ENCODE measurements at regions not wholly inside any gene's neighbourhood (a gene's known extent, or its start where the extent isn't known, plus 50 kb on each side); places are given as distances from the start of the nearest gene placed in this dataset.
A peak's percentile ranks its signal among the peaks of the same experiment; 100 is the strongest.

DNA sequence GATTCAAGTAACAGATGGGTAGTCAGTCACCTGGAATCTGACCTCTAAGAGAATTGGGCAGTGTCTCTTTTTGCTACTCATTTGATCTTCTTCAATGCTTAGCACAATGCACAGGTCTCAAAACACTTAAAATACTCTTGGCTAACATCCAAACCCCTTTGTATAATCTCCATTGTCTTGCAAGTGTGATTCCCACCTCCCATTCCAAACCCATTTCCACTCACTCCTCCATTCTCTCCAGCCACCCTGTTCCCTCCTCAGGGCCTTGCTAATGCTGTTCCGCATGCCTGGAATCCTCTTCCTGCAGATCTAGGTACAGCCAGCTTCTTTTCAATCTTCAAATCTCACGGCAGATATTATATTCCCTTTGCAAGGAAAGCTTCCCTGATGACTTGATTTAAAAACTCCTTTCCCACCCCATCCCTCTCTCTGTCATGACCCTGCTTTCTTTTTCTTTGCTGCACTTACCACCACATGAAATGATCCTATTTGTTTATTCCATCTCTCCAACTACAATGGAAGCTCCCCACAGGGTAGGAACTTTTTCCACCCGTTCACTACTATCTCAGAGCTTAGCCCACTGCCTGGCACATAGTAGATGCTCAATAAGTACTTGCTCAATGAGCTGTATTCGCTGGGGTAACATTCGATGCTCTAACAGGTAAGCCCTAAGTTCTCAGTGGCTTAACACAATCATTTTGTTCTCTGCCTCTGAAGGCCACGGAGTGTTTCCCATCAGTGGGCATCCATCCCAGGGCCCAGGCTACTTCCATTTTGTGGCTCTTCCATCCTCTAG lies 121.7 kb downstream of the MN1 start:
- DNase-seq, result no peak

DNA sequence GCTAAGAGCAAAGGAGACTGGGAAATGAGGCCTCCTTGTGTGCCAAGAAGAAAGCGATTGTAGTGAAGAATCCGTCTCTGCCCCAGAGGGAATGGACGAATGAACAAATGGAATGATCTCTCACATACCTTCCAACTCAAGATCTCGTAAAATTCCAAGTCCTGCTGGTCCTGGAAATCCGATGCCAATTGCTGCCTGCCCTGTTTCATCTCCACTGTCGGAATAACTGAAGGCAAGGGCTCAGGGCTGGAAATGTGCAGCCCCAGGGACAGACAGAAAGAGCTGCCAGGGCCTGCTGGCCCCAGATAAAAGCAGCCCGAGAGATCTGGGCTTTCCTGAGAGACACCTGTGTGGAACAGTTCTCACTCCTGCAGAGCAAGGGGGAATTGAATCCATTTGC lies 120.9 kb downstream of the MN1 start:
- no peak for DNase-seq

DNA sequence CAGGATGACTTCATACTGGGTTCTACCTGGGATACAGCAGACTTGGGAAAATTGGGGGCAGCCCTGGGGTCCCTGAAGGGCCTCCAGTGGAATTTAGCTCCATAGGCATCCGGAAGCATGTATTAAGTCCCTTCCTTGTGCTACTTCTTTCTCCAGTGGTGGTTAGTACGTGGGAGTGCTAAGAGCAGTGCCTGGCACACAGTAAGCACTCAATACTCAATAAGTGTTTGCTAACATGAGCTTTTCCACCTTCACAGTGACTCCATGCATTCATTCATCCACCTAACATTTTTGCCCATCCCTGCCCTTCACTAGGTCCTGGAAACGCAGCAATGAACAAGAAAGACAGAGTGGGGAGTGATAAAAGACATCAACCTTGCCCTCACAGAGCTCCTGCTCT lies 120.5 kb downstream of the MN1 start:
- DNase-seq, result no peak

DNA sequence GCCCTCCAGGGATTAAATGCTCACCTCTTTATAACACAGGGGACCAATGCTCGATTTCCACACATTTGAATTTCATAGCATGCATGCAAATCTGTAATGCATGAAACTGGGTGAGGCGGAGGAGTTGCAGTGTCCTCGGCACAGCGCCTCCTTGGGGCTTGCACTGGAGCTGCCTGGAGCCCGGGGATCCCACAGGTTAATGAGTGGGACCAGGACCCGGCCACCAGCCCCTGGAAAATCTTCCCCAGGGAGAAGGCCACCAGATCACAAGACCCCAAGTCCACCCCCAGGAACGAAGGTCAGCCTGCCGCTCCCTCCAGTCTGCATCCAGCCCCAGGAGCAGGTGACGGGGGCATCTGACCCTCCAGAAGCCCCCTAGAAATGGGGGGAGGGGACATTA lies 119.1 kb downstream of the MN1 start:
- DNase-seq, result no peak

DNA sequence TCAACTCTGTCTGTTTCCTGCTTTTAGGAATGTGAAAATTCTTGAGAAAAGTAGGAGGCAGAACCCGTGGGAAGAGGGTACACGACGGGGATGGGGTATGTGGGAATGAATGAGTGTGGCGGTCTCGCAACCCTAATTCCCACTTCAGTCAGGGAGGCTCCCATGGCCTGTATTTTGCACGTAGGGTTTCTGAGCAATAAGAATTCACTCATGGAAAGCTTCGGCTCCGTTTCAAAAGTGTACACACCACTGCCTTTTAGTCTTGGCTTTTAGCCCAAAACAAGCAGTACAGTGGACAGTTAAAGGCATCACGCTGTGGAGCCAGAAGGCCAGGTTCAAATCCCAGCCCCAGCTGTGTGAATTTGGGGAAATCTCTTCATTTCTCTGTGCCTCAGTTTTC lies 116.7 kb downstream of the MN1 start:
- DNase-seq, result no peak

DNA sequence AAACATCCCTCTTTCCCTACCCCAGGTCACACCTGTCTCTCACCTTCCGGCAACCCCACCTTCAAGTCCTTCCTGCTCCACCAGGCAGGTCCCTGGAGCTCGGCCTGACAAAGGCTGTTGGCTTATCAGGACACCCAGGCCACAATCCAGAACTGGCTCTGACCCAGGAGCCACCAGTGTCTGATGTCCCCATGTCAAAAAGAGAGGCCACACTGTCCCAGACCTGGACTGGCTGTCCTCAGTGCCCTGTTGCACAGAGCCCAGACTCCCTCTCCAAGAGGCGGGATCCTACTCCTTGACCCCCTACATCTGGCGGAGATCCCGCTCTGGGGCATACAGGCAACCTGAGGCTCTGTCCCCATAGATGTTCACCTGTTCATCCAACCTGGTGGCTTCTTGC lies 116.0 kb downstream of the MN1 start:
- no peak for DNase-seq

DNA sequence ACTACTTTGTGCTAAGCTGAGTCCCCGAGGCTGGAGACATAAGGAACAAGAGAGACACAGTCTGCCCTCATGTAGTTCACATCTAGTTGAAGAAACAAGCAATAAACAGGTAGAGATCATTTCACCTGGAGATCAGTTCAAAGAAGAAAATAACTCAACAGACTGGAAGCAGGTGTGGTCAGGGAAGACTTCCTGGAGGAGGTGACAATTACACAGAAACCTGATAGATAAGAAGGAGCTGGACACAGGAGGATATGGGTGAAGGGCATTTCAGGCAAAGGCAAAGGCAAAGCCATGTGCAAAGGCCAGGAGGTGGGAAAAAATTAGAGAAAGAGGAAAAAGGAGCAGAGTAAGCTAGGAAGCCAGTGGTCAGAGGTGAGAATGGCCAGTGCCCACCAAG lies 115.6 kb downstream of the MN1 start:
- DNase-seq, result no peak

DNA sequence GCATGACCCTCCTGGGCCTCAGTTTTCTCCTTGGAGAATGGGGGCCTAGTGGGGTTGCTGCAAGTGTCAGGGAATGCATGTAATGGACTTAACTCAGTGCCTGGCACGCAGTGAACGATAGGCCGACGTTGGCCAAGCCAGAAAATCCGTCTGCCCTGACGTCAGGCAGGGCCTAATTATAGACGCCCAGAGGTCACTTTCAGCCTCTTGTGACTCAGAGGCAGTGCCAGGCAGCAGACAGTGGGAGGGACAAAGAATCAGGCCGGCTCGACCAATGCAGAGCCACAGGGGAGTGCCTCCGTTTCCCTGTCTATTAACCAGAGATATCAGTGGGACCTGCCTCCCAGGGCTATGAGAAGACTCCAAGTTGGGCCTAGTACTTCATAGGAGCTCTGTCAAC lies 115.0 kb downstream of the MN1 start:
- DNase-seq, result peak; percentile 35 to 67

DNA sequence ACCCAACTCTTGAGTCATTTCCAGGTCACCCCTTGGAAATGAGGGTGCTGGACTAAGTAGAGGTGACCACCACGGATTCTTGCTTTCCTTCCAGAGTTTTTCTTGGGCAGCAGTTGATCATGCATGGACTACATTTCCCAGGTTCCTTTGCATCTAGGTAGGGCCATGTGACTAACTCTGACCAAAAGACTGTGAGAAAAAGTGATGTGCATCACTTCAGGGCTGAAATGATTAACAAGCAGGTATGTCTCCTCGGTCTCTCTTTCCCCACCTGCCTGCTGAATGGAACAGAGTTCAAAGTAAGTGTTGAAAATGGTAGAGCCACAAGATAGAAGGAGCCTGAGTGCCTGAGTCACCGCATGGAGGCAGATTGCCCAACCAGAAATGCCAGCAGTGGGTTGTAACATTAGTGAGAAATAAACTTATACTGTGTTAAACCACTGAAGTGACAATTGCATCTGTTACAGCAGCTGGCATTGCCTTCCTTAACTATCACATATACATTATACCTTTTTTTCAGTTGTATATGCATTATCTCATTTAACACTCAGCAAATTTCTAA lies 113.5 kb downstream of the MN1 start:
- no peak for DNase-seq

DNA sequence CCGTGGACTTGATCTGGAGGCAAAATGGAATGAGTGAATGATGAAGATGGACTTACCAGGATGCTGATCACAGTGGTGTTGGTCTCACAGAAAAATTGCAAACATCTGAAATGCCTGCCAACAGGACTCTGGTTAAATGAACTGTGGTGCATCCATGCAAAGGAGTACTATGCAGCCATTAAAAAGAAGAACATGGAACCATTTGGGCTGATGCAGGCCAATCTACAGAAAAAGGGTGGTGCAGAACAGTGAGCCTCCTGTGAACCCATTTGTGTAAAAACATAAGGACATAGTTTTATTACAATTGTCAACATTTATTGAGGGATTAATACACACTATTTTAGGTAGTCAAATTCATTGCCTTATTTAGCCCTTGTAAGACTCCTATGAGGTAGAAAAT lies 111.9 kb downstream of the MN1 start:
- DNase-seq, result no peak

DNA sequence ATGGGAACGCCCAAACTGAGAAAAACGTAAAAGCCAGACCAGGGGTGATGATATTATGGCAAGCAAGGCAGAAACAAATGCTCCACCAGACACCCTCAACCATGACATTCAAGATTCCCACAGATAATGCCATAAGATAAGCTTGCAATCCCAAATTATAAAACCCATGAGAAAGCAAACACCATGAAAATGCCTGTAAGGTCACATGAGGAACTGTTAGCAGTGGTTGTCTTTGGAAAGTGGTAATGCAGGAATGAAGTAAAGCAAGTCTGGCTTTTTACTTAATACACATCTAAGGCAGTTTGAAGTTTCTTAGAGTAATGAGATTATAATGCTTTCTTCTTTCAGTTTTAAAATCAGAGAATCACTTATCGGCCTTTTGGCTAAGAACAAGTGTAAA lies 111.0 kb downstream of the MN1 start:
- no peak for DNase-seq

DNA sequence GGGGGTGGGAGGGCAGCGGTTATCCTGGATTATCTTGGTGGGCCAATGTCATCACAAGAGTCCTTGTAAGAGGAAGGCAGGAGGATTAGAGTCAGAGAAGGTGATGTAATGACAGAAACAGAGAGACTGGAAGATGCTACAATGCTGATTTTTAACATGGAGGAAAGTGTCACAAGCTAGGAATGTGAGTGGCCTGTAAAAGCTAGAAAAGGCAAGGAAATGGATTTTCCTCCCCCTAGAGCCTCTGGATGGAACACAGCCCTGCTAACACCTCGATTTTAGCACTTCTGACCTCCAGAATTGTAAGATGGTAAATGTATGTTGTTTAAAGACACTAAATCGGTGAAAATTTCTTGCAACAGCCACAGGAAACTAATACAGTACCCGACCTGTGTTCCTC lies 109.3 kb downstream of the MN1 start:
- no peak for DNase-seq

DNA sequence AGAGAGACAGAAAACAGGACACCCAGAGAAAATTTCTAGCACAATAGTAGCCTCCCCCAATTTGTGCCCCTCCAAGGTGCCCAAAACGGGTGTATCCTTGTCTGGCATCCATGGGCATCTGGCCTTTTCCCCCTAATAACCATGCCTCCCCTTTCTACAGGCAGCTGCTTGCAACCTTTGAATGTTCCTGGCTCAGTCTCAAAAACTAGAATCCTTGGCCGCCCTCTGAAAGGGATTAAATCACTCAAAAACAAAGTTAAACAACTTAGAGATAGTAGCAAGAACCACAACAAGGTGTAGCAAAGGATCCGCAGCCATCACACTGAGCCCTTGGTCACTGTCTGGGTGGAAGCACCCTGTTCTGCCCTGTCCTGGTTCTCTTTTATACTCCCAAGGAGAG lies 105.6 kb downstream of the MN1 start:
- DNase-seq, result no peak

DNA sequence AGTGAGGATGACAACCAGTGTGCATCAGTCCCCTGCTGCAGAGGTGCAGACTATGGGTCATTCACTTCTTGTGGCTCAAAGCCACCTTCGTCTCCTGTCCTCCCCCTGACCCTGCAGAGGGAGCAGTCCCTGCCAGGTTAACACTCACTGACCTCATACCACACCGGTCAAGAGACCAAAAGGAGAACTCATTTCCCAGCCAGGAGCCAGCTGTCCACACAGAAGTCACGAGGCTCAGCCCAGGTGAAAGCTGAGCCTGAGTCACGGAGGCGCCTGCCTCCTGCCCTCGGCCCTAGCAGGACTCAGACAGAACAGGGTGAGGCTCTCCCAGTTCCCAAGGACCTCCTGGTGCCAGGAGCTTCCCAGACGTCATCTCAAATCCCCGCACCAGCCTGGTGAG lies 103.7 kb downstream of the MN1 start:
- no peak for DNase-seq

Measured in SHP77 (cell line).